GM19395 (cell line): ENCODE measurements at regions not wholly inside any gene's neighbourhood (a gene's known extent, or its start where the extent isn't known, plus 50 kb on each side); places are given as distances from the start of the nearest gene placed in this dataset.
A peak's percentile ranks its signal among the peaks of the same experiment; 100 is the strongest.

ENCODE experiments used
- ATAC-seq: cut with Tn5 transposase; IDR thresholded peaks from one replicate; pipeline ENCODE4 v1.9.1; 2021; ENCODE audit warnings: mild to moderate bottlenecking, moderate library complexity; ENCODE audit not compliant: unreplicated experiment

- ATAC-seq = no peak
These were observed 50.3 kb upstream of the HMHB1 start for GRCh38 chr5:143761663-143762062.

- no peak for ATAC-seq
These were observed 51.2 kb upstream of the HMHB1 start for GRCh38 chr5:143760755-143761154.

GRCh38 chr5:143760131-143760505 is 51.8 kb upstream of the HMHB1 start:
- ATAC-seq = peak; percentile 55

- peak; percentile 15 for ATAC-seq
These were observed 52.4 kb upstream of the HMHB1 start for GRCh38 chr5:143759396-143760130.

- ATAC-seq = peak; percentile 68
These were observed 53.2 kb upstream of the HMHB1 start for GRCh38 chr5:143758750-143759149.

- no peak for ATAC-seq
These were observed 53.9 kb upstream of the HMHB1 start for GRCh38 chr5:143758015-143758414.

- no peak for ATAC-seq
These were observed 54.8 kb upstream of the HMHB1 start for GRCh38 chr5:143757116-143757515.

GRCh38 chr5:143755966-143756365 is 56.0 kb upstream of the HMHB1 start:
- ATAC-seq = no peak

GRCh38 chr5:143752165-143752850 is 59.7 kb upstream of the HMHB1 start:
- ATAC-seq = no peak

GRCh38 chr5:143751342-143751741 is 60.6 kb upstream of the HMHB1 start:
- no peak for ATAC-seq

GRCh38 chr5:143749581-143750205 is 62.3 kb upstream of the HMHB1 start:
- no peak for ATAC-seq

- no peak for ATAC-seq
These were observed 63.4 kb upstream of the HMHB1 start for GRCh38 chr5:143748516-143748915.

- no peak for ATAC-seq
These were observed 69.0 kb upstream of the HMHB1 start for GRCh38 chr5:143742951-143743350.

GRCh38 chr5:143741421-143741820 is 70.5 kb upstream of the HMHB1 start:
- ATAC-seq = no peak

- no peak for ATAC-seq
These were observed 71.0 kb upstream of the HMHB1 start for GRCh38 chr5:143740956-143741355.

- no peak for ATAC-seq
These were observed 72.2 kb upstream of the HMHB1 start for GRCh38 chr5:143739746-143740145.

GRCh38 chr5:143738417-143739401 is 73.3 kb upstream of the HMHB1 start:
- no peak for ATAC-seq

GRCh38 chr5:143737062-143737461 is 74.9 kb upstream of the HMHB1 start:
- no peak for ATAC-seq

- no peak for ATAC-seq
These were observed 77.5 kb upstream of the HMHB1 start for GRCh38 chr5:143734456-143734780.

- no peak for ATAC-seq
These were observed 78.1 kb upstream of the HMHB1 start for GRCh38 chr5:143733665-143734455.
